Naive thymus-derived CD8-positive, alpha-beta T cell (primary cell): ENCODE measurements at regions not wholly inside any gene's neighbourhood (a gene's known extent, or its start where the extent isn't known, plus 50 kb on each side); places are given as distances from the start of the nearest gene placed in this dataset.
"Not testable (repeated sequence)": the region's sequence is repeated elsewhere in the genome, so short reads cannot be mapped to it uniquely, and the experiment has no call there.

Experiments used
- ATAC-seq, 2 donors: fragments of 150-1000 bp; cut with Tn5 transposase in 1 of 2; sonication (Bioruptor Pico), chemical (Tn5 transposase) in 1 of 2; 1 replicate in 1 of 2; 2 replicates in 1 of 2; pipeline ENCODE4 v1.10.0; 2021; ENCODE audit warnings: mild to moderate bottlenecking in 2 of 2, moderate library complexity in 2 of 2
- POLR2A ChIA-PET: fragments of 350-600 bp; sonication (Branson Sonifier 250); formaldehyde crosslinking; loops from one replicate; lab custom pipeline; 2021; ENCODE audit warnings: antibody characterized with exemption; lab: Charles Lee
- DNase-seq, 10 donors: peaks; one replicate each; pipeline versions ENCODE4 v3.0.0 to v3.0.0-alpha.2; 2020 to 2022
- H3K27ac Mint-ChIP-seq, 10 donors: one replicate each; pipeline ENCODE4 v1.8.0; 2020 to 2022; ENCODE audit warnings: mild to moderate bottlenecking in 10 of 10, mixed read lengths in 10 of 10, moderate library complexity in 4 of 10, inconsistent platforms in 1 of 10
- H3K27me3 Mint-ChIP-seq, 5 donors: one replicate each; pipeline ENCODE4 v1.8.0; 2021 to 2022; ENCODE audit warnings: mixed read lengths in 5 of 5
- H3K36me3 Mint-ChIP-seq, 3 donors: one replicate each; pipeline ENCODE4 v1.8.0; 2020 to 2022; ENCODE audit warnings: mixed read lengths in 3 of 3, mild to moderate bottlenecking in 2 of 3, inconsistent platforms in 1 of 3
- H3K4me1 Mint-ChIP-seq, 4 donors: one replicate each; pipeline ENCODE4 v1.8.0; 2021 to 2022; ENCODE audit warnings: mixed read lengths in 4 of 4
- H3K4me3 Mint-ChIP-seq, 10 donors: one replicate each; pipeline ENCODE4 v1.8.0; 2020 to 2022; ENCODE audit warnings: mild to moderate bottlenecking in 10 of 10, mixed read lengths in 10 of 10, moderate library complexity in 6 of 10, inconsistent platforms in 1 of 10
- H3K9me3 Mint-ChIP-seq, 9 donors: one replicate each; pipeline ENCODE4 v1.8.0; 2020 to 2022; ENCODE audit warnings: mixed read lengths in 9 of 9, mild to moderate bottlenecking in 3 of 9, inconsistent platforms in 1 of 9, moderate library complexity in 1 of 9

DNA sequence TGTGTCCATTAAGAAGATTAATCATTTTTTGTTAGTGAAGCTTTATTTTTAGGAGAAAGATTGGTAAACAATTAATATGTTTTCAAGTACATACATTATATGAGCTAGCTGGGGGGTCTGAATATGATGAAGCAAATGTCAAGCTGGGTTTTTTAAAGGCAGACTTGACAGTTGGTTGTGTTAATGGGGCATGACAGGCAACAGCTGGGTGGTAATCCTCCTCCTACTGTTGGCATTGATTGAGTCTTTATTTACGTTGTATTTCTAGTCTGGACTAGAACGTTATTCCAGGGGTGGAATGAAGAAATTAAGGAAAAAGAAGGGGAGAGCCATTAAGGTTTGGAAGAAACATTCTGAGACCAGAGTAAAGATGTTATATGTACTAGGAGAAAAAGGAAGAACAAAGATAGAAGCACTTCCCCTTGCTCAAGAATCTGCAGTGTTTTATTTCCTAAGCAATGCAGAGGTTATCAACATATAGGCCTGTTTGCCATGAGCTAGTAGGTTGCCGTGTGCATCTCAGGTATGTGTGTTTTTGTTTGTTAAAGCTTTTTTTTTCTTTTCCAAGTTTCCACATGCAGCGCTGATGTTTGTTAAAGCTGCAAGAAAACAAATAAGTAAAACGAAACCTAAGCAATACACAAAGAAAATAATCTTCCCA is 95.4 kb upstream of the SEC22B start:
- H3K9me3 Mint-ChIP-seq, POLR2A ChIA-PET, H3K36me3 Mint-ChIP-seq, ATAC-seq, DNase-seq, H3K4me3 Mint-ChIP-seq, H3K27me3 Mint-ChIP-seq, H3K4me1 Mint-ChIP-seq, H3K27ac Mint-ChIP-seq: not testable (repeated sequence)

DNA sequence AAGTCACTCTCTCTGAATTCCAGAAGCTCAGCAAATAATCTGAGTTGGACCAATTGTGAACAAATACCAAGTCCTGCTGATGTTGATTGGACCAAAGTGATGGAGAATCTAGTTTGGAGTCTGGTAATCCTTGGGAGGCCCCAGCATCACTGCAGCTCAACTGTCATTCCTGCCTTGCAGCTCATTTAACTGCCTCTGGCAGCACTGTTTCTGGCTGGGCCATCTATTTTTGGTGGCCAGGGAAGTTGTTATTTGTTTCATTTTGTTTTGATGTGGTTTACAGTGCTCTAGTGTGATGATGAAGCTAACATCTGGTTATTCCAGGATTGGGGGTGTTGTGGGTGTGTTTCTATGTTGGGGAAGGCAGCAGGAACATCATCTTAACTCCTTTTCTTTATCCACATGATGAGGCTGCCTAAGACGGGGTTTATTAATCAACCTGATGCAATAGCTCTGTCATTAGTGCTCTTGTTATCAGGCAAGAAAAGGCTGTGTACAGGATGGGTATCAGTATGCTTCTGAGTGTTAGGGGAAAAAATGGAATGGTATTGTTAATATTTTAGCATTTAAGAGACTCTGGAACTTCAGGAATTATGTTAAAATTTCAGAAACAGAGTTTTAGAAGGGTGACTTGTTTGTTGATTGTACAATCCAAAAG is 91.7 kb upstream of the SEC22B start:
- H3K9me3 Mint-ChIP-seq, POLR2A ChIA-PET, H3K4me1 Mint-ChIP-seq, DNase-seq, H3K36me3 Mint-ChIP-seq, ATAC-seq, H3K27me3 Mint-ChIP-seq, H3K4me3 Mint-ChIP-seq, H3K27ac Mint-ChIP-seq: not testable (repeated sequence)

GRCh38 chr1:120264564-120264963 is 88.2 kb upstream of the SEC22B start:
- H3K36me3 Mint-ChIP-seq, H3K4me3 Mint-ChIP-seq, DNase-seq, H3K27me3 Mint-ChIP-seq, H3K27ac Mint-ChIP-seq, H3K9me3 Mint-ChIP-seq, POLR2A ChIA-PET, ATAC-seq, H3K4me1 Mint-ChIP-seq: not testable (repeated sequence)

- H3K27ac Mint-ChIP-seq, H3K27me3 Mint-ChIP-seq, H3K4me3 Mint-ChIP-seq, H3K36me3 Mint-ChIP-seq, H3K9me3 Mint-ChIP-seq, H3K4me1 Mint-ChIP-seq, POLR2A ChIA-PET, DNase-seq, ATAC-seq: not testable (repeated sequence)
Measured at GRCh38 chr1:120262791-120263751, 86.8 kb upstream of the SEC22B start.

- H3K36me3 Mint-ChIP-seq, DNase-seq, H3K27ac Mint-ChIP-seq, H3K4me1 Mint-ChIP-seq, H3K27me3 Mint-ChIP-seq, H3K9me3 Mint-ChIP-seq, POLR2A ChIA-PET, H3K4me3 Mint-ChIP-seq: not testable (repeated sequence)
- ATAC-seq: peak; percentile 61 to 67
Measured at GRCh38 chr1:120257778-120258105, 81.4 kb upstream of the SEC22B start.

DNA sequence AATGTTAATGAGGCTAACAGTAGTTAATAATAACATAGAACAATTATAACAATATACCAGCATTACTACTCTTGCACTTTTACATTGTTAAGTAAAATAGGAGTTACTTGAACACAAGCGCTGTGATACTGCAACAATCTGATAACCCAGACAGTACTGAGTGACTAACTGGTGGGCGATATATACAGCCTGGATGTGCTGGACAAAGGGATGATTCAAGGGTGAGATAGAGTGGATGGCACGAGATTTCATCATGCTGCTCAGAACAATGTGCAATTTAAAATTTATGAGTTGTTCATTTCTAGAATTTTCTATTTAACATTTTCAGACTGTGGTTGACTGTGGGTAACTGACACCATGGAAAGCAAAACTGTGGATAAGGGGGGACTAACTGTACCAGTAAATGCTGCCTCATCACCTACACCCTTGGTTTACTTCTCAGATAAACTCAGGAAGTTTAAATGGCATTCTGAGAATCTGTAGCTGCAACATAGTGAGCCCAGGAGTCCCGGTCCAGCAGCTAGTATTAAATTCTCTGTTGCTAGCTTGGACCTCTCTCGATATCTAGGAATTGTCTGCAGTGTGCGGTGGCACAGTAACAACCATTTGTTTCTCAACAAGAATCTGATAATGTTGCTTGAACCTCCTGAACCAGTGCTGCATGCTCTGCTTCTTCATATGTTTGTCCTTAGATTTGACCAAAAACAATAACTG is 80.9 kb upstream of the SEC22B start:
- H3K9me3 Mint-ChIP-seq, POLR2A ChIA-PET, H3K4me3 Mint-ChIP-seq: not testable (repeated sequence)

GRCh38 chr1:120250756-120251155 is 74.4 kb upstream of the SEC22B start:
- H3K27ac Mint-ChIP-seq, H3K4me1 Mint-ChIP-seq, ATAC-seq, H3K4me3 Mint-ChIP-seq, H3K27me3 Mint-ChIP-seq, DNase-seq, H3K9me3 Mint-ChIP-seq, H3K36me3 Mint-ChIP-seq, POLR2A ChIA-PET: not testable (repeated sequence)

More for the DNA sequence above, 80.9 kb upstream of the SEC22B start:
- H3K27ac Mint-ChIP-seq, ATAC-seq, DNase-seq, H3K4me1 Mint-ChIP-seq, H3K27me3 Mint-ChIP-seq, H3K36me3 Mint-ChIP-seq: not testable (repeated sequence)

- H3K27me3 Mint-ChIP-seq, ATAC-seq, H3K4me3 Mint-ChIP-seq, H3K9me3 Mint-ChIP-seq, DNase-seq, H3K4me1 Mint-ChIP-seq, H3K36me3 Mint-ChIP-seq, POLR2A ChIA-PET, H3K27ac Mint-ChIP-seq: not testable (repeated sequence)
Measured at GRCh38 chr1:120248726-120249427, 72.6 kb upstream of the SEC22B start.

GRCh38 chr1:120248203-120248602 is 71.9 kb upstream of the SEC22B start:
- H3K36me3 Mint-ChIP-seq, H3K27ac Mint-ChIP-seq, POLR2A ChIA-PET, H3K27me3 Mint-ChIP-seq, ATAC-seq, H3K4me3 Mint-ChIP-seq, H3K4me1 Mint-ChIP-seq, H3K9me3 Mint-ChIP-seq, DNase-seq: not testable (repeated sequence)

GRCh38 chr1:120243867-120244266 is 67.5 kb upstream of the SEC22B start:
- not testable (repeated sequence) for H3K4me1 Mint-ChIP-seq

GRCh38 chr1:120242582-120242981 is 66.3 kb upstream of the SEC22B start:
- H3K36me3 Mint-ChIP-seq, POLR2A ChIA-PET, H3K4me1 Mint-ChIP-seq, H3K27me3 Mint-ChIP-seq, H3K9me3 Mint-ChIP-seq, DNase-seq, H3K4me3 Mint-ChIP-seq, ATAC-seq, H3K27ac Mint-ChIP-seq: not testable (repeated sequence)

More at GRCh38 chr1:120243867-120244266, 67.5 kb upstream of the SEC22B start:
- DNase-seq, H3K4me3 Mint-ChIP-seq, ATAC-seq, H3K27me3 Mint-ChIP-seq, POLR2A ChIA-PET, H3K27ac Mint-ChIP-seq, H3K36me3 Mint-ChIP-seq, H3K9me3 Mint-ChIP-seq: not testable (repeated sequence)

DNA sequence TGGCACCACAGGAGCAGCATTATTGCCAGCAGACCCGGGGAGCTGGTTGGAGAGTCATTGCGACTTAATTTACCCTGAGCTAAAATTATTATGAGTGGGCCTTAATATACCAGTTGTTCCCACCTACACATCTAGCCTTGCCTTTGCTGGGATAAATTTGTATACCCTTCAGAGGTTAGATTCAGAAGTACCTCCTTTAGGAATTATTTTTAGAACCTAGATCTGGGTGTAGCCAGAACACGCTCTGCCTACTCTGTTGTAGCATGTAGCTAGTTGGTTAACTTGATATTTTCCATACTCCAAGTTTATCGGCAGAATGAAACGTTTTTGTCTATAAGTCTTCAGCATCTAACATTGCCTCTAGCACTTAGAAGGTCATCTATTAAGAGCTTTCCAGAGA is 65.5 kb upstream of the SEC22B start:
- H3K36me3 Mint-ChIP-seq, H3K27me3 Mint-ChIP-seq, H3K4me1 Mint-ChIP-seq, ATAC-seq, POLR2A ChIA-PET, DNase-seq, H3K27ac Mint-ChIP-seq, H3K9me3 Mint-ChIP-seq, H3K4me3 Mint-ChIP-seq: not testable (repeated sequence)
